Natural killer cell (primary cell): ENCODE measurements at regions not wholly inside any gene's neighbourhood (a gene's known extent, or its start where the extent isn't known, plus 50 kb on each side); places are given as distances from the start of the nearest gene placed in this dataset.

Experiments
- ATAC-seq, 3 donors: fragments of 150-1000 bp in 2 of 3; fragments of 200-7000 bp in 1 of 3; cut with Tn5 transposase; 1 replicate in 1 of 3; 2 replicates in 2 of 3; pipeline ENCODE4 v1.10.0; 2021; ENCODE audit warnings: mild to moderate bottlenecking in 2 of 3, moderate library complexity in 2 of 3
- DNase-seq, 2 donors: peaks; one replicate each; pipeline versions ENCODE4 v3.0.0 to v3.0.0-alpha.2; 2013 to 2021; ENCODE audit warnings: mixed read lengths in 1 of 2
- H3K27ac ChIP-seq: one replicate; pipeline ENCODE4 v1.5.1; 2013; ENCODE audit warnings: mild to moderate bottlenecking, low read length
- H3K27me3 ChIP-seq: one replicate; pipeline ENCODE4 v1.6.1; 2013; ENCODE audit warnings: low read length; ENCODE audit not compliant: control insufficient read depth, insufficient read depth
- H3K36me3 ChIP-seq: one replicate; pipeline ENCODE4 v1.6.1; 2013; ENCODE audit warnings: low read length; ENCODE audit not compliant: control insufficient read depth, insufficient read depth
- H3K4me1 ChIP-seq: one replicate; pipeline ENCODE4 v1.6.1; 2013; ENCODE audit warnings: low read length; ENCODE audit not compliant: control insufficient read depth, insufficient read depth
- H3K4me3 ChIP-seq: one replicate; pipeline ENCODE4 v1.5.1; 2013; ENCODE audit warnings: low read length
- H3K9me3 ChIP-seq: one replicate; pipeline ENCODE4 v1.6.1; 2013; ENCODE audit warnings: low read length; ENCODE audit not compliant: control insufficient read depth, insufficient read depth
- H3K27ac Mint-ChIP-seq, 2 donors: one replicate each; pipeline ENCODE4 v1.8.0; 2022; ENCODE audit warnings: mild to moderate bottlenecking in 2 of 2, mixed read lengths in 2 of 2, moderate library complexity in 1 of 2
- H3K27me3 Mint-ChIP-seq, 2 donors: one replicate each; pipeline ENCODE4 v1.8.0; 2022; ENCODE audit warnings: low read depth in 2 of 2, mixed read lengths in 2 of 2
- H3K36me3 Mint-ChIP-seq: one replicate; pipeline ENCODE4 v1.8.0; 2022; ENCODE audit warnings: mixed read lengths
- H3K4me1 Mint-ChIP-seq, 2 donors: one replicate each; pipeline ENCODE4 v1.8.0; 2022; ENCODE audit warnings: mixed read lengths in 2 of 2
- H3K4me3 Mint-ChIP-seq: one replicate; pipeline ENCODE4 v1.8.0; 2022; ENCODE audit warnings: mild to moderate bottlenecking, moderate library complexity, mixed read lengths
- H3K9me3 Mint-ChIP-seq, 2 donors: one replicate each; pipeline ENCODE4 v1.8.0; 2022; ENCODE audit warnings: mixed read lengths in 2 of 2
- CTCF ChIP-seq: fragments of 200-600 bp; IDR thresholded peaks from one replicate; pipeline ENCODE4 v1.8.0; 2022; ENCODE audit warnings: antibody characterized with exemption
- WGBS: methylation state at CpG from one replicate; pipeline ENCODE4 v1.1.7; 2013; ENCODE audit warnings: missing lambda C conversion rate; ENCODE audit not compliant: insufficient coverage; 5-methylcytosine and 5-hydroxymethylcytosine counted together
- intact Hi-C: fragments of 100-400 bp; cut with micrococcal nuclease; formaldehyde crosslinking; loops from one replicate; pipeline ENCODE4 v1.14.2; 2022

- WGBS, result 32% methylated on average over 3 of the region's 3 CpGs
- Mint-ChIP-seq H3K4me1 (no peaks in the 10 kb centered on the region), H3K9me3 (no peaks in the 10 kb centered on the region)
These were observed 201.5 kb upstream of the GPR26 start for GRCh38 chr10:123464430-123465323.

GRCh38 chr10:123470336-123470921, 195.7 kb upstream of the GPR26 start:
- no peaks in the 10 kb centered on the region for H3K9me3 Mint-ChIP-seq
- Histone ChIP-seq H3K9me3 (no peaks in the 10 kb centered on the region), H3K4me3 (no peak overlapping the region), H3K4me1 (no peaks in the 10 kb centered on the region), H3K27me3 (no peaks in the 10 kb centered on the region), H3K36me3 (no peaks in the 10 kb centered on the region), H3K27ac (no peak overlapping the region)
- H3K4me1 Mint-ChIP-seq, result no peaks in the 10 kb centered on the region
- intact Hi-C loops, result no loop called here
- DNase-seq, result no peak
- 88% methylated on average over 4 of the region's 7 CpGs for whole genome bisulfite sequencing
- ATAC-seq, result no peak
- H3K36me3 Mint-ChIP-seq, result no peaks in the 10 kb centered on the region
- no peak overlapping the region for H3K27ac Mint-ChIP-seq
- H3K4me3 Mint-ChIP-seq, result no peak overlapping the region
- TF ChIP-seq CTCF, result no peak
- H3K27me3 Mint-ChIP-seq, result peaks cover 7 to 12% of the 10 kb centered on the region in 2 donors

More at GRCh38 chr10:123464430-123465323, 201.5 kb upstream of the GPR26 start:
- H3K4me3 ChIP-seq, result no peak overlapping the region
- Mint-ChIP-seq H3K27me3 (peaks cover 0 to 2% of the 10 kb centered on the region in 2 donors), H3K36me3 (no peaks in the 10 kb centered on the region), H3K27ac (no peak overlapping the region), H3K4me3 (no peak overlapping the region)
- DNase-seq (no peak), ATAC-seq (no peak)
- no peak overlapping the region for H3K27ac ChIP-seq
- TF ChIP-seq CTCF, result no peak
- no peaks in the 10 kb centered on the region for H3K27me3 ChIP-seq
- no peaks in the 10 kb centered on the region for H3K4me1 ChIP-seq
- H3K9me3 ChIP-seq, result no peaks in the 10 kb centered on the region
- H3K36me3 ChIP-seq, result no peaks in the 10 kb centered on the region
- intact Hi-C loops, result no loop called here

- no peaks in the 10 kb centered on the region for H3K9me3 ChIP-seq
- H3K27ac Mint-ChIP-seq, result no peak overlapping the region
- no peaks in the 10 kb centered on the region for H3K9me3 Mint-ChIP-seq
- H3K4me3 ChIP-seq, result no peak overlapping the region
- no peak for TF ChIP-seq CTCF
- H3K36me3 Mint-ChIP-seq, result no peaks in the 10 kb centered on the region
- H3K4me1 ChIP-seq, result no peaks in the 10 kb centered on the region
- H3K4me3 Mint-ChIP-seq, result no peak overlapping the region
- no peak overlapping the region for H3K27ac ChIP-seq
- H3K27me3 ChIP-seq, result no peaks in the 10 kb centered on the region
- DNase-seq, result no peak
- peaks cover 12 to 16% of the 10 kb centered on the region in 2 donors for H3K27me3 Mint-ChIP-seq
- intact Hi-C loops, result no loop called here
- 97% methylated on average over 1 of the region's 1 CpG for WGBS
- no peaks in the 10 kb centered on the region for H3K36me3 ChIP-seq
- ATAC-seq, result no peak
- H3K4me1 Mint-ChIP-seq, result no peaks in the 10 kb centered on the region
These were observed 194.3 kb upstream of the GPR26 start for GRCh38 chr10:123471811-123472210.
